Fibroblast of peridontal ligament (primary cell): ENCODE measurements at regions not wholly inside any gene's neighbourhood (a gene's known extent, or its start where the extent isn't known, plus 50 kb on each side); places are given as distances from the start of the nearest gene placed in this dataset.
A peak's percentile ranks its signal among the peaks of the same experiment; 100 is the strongest.

Source experiments
- DNase-seq: peaks from one replicate; pipeline ENCODE4 v3.0.0-alpha.2; 2010; ENCODE audit errors: extremely low read depth

DNA sequence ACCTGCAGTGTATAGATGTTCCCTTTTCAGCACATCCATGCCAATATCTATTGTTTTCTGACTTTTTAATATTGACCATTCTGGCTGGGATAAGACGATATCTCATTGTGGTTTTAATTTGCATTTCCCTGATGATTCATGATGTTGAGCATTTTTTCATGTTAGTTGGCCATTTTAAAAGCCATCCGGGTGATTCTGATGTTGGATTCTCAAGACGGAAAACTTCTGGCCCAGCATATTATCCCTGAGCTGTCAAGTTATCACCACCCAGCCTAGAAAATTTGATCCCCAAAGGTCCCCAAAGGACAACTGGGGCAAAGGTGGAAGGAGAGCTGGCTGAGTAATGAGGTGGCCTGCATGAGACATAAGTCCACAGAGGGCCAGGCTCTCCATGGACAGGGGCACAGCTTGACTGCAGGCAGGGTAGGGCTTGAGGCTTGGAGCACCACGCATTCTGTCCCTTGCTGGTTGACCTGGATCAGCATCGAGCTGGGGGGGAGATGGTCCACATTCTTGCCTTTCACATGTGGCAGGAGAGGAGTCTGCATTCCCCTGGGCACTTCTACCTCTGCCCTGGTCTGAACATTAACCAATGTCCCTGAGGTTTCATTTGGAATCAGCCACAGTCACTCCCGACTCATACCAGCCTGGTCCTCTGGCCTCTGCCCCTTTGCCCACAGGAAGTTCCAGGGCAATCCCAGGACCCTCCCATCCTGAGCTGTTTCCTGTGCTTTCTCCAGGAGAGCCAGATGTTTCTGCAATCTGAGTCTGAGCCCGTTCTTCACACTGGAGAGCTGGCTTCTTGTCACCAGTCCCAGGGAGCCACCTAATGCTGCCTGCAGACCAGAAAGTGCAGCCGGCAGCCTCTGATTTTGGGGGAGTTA, 69.2 kb downstream of the ISG20 start:
- peak; percentile 59 for DNase-seq

DNA sequence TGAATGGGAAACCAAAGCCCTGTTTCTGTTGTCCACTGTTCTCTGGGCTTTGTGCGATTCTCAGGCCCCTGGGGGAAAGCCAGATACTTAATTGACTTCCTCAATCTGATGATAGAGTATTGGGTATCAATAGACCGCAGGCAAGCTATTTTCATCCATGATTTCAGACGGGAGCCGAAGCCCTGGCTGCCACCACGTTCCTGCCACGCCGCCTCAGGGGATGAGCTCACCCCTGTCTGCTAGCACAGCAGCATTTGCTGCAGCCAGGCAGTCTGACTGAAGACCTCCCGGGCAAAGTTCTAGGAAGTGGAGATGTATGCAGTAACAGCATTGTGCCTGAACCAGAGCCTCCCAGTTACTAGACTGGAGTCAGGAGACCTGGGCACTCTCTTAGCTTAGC, 69.8 kb downstream of the ISG20 start:
- peak; percentile 88 for DNase-seq

DNA sequence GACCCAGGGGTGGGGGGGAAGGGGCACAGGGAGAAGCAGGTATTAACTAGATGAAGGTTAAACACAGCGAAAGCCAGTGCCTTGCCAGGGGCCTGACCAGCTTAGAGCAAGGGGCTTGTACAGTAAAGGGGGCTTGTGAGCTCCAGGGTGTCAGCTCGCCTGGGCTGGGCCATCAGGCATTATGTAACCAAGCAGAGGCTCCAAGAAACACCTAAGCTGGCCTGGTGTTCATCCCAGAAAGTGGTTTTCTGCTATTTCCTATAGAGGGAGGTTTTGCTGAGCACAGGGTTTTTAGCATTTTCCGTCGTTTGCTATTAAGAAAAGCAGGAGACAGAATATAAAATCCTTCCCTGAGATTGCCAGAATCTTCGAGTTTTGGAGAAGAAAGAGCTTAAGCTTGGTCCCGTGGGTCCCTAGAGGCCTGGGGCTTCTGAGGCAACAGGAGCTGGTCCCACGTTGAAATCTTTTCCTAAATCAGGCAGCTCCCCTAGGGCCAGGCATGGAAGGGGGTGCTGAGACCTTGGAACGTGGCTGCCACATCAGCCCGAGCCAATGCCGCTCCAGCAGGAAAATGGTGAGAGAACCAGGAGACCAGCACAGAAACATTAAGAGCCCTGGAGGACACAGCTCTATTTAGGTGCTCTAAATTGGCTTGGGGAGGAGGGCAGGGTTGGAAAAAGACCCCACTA, 71.4 kb downstream of the ISG20 start:
- DNase-seq, result no peak

DNA sequence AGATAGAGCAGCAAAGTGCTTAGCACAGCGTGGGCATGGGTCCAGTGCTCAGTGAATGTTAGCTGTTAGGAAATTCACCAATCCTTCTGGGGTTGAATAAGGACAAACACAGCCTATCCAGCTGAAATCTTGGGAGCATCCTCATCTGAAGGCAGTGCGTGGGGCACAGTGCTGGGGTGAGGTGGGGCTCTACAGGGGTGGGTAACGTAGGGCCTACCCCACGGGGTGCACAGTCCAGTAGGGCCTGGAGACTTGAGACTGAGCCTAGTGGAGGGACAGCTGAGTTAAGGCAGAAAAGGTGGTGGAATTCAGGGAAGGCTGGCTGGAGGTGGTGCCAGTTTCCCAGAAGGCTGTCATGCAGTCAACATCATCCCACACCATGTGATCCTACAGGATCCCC, 73.0 kb downstream of the ISG20 start:
- DNase-seq, result peak; percentile 35

DNA sequence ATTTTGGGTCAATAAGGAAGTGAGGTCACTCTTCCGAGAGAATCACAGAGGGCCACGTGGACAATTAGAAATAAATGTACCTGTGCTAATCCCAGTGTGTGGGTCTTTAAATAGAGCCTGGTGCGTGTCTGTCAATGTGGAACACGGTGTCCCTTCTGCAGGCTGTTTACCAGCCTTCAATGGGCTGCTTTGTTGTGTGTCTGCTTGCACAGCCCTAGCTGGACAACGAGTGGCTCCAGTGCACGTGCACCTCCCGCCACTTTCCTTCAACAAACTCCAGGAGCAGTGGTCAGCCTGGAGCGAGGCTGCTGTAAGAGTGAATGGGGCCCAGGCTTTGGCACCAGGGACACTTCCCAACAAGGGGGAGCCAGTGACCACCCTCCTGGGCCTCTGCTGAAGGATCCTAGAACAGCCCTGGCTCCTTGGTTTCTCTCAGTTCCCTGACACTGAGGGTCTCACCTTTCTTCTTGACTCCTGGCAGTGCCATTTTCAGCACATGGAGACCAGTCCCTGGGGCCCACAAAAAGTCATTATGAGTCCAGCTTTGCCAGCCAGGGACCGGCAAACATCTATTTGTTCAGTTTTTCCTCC, 76.1 kb downstream of the ISG20 start:
- no peak for DNase-seq

GRCh38 chr15:88716543-88717381, 77.9 kb downstream of the ISG20 start:
- no peak for DNase-seq

DNA sequence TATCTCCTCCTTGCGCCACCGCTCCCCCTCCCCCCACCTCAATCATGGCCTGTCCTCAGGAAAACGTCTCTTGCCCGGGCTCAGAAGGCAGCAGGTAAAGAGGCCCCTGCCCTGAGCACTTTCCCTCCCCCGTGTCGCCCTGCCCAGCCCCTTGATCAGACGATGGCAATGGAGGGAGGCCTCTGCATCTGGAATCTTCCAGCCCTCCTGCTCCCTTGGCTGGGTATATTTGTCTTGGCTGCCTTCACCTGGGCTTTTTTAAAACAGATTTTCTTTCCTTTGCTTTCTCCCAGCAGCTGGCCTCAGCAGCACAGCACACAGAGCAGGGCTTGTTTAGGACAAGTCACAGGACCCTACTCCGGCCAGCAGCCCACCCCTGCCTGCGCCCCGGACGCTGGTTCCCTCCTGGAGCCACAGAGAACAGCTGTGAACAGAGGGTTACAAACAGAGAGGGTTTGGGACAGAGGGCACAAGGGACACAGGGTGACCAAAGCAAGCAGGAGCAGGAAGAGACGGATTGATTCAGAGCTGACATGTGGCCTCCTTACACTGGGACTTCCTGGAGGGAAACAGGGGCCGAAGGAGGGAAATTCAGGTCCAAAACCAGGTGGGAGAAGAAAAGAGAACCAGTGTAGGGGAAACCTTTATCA, 78.7 kb downstream of the ISG20 start:
- no peak for DNase-seq

GRCh38 chr15:88718731-88719130, 79.9 kb downstream of the ISG20 start:
- no peak for DNase-seq

- no peak for DNase-seq
Measured at GRCh38 chr15:88719654-88720053, 80.8 kb downstream of the ISG20 start.

DNA sequence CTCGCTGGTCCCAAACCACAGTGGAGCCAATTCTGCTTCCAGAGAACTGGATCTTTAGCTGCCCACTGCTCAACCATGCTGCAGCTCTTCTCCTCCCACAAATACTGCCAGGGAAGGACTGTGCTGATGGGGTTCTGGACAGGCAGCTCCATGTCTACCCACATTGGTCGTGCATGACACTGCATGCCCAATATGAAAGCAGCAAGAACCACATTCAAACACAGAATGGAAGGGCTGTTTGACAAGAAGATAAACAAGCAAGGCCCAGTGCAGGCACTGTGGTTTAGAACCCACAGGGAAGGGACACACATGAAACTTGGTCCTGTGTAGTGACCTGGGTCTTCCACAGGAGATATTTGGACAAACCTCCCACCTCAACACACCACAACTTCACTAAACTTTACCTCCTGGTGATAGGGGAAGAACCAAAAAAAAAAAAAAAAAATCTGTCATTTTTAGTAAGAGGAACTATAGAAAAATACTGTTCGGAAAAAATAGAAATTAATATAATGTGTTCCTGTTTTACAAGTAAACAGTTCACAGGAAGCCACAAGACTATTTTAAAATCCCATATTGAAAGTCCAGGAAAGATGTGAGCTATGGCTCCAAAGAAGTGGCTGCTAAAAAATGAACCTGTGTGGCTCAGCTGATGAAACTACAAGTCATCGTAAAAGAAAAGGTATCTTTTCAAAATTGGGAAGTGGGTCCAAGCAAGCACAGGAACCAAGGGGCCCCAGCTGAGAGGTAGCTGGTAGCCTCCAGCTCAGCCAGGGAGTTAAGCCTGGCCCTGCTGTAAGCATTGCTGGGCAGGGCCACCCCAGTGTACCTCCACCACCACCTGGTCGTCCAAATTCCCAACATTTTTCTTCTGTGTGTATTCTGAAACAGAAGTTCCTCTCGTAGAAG, 77.7 kb upstream of the ACAN start:
- no peak for DNase-seq

DNA sequence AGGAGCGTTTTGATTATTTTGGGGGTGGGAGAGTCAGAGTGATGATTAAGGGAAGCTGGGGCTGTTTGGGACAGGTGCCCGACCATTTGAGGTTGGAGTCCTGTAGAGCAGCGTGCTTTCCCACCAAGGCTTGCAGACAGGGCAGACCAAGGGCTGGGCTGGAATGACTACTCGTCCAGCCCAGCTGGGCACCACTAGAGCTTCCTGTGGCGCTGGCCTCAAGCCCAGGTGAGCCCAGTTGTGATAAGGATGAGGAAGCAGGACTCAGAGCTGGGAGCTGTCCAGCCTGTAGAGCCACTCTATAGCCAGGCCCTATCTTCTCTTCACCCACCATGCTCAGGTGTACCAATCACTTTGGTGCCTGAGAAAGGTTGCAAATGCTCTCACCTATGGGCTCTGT, 75.8 kb upstream of the ACAN start:
- no peak for DNase-seq

- no peak for DNase-seq
Measured at GRCh38 chr15:88729581-88729980, 73.7 kb upstream of the ACAN start.

DNA sequence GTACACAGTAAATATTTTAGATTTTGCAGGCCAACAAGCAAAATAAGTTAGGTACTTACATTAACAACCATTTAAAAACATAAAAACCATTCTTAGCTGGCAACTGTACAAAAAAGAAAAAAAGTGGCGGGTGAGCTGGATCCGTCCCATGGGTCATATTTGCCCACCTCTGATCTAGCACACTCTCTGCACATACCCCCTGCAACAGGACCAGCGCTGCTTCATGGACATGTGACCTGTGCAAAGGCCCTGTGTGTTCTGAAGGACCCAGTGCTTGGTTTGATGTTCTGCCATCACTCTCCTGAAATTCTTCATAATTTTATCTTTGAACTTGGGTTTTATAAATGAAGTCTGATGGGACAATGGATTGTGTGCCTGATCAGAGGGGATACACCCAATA, 72.5 kb upstream of the ACAN start:
- no peak for DNase-seq

- no peak for DNase-seq
Measured at GRCh38 chr15:88735212-88735611, 68.0 kb upstream of the ACAN start.

- no peak for DNase-seq
Measured at GRCh38 chr15:88736204-88736603, 67.0 kb upstream of the ACAN start.

DNA sequence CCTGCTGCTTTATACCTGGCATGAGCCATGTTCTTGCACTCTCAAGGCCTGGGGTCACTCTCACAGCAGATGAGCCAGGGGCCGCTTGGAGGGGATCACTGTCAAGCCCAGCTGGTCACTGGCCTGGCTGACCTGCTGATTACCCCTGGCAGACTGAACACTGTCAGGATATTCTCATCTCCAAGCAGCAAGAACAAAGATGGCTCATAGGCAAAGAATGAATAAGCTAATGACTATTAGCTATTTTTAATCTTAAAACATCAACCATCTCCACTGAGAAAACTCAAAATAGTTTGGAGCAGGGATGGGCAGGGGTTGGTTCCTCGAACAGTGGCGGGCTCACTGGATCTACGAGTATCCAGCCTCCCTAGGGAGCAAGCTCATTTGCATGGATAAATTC, 64.4 kb upstream of the ACAN start:
- DNase-seq, result peak; percentile 7

DNA sequence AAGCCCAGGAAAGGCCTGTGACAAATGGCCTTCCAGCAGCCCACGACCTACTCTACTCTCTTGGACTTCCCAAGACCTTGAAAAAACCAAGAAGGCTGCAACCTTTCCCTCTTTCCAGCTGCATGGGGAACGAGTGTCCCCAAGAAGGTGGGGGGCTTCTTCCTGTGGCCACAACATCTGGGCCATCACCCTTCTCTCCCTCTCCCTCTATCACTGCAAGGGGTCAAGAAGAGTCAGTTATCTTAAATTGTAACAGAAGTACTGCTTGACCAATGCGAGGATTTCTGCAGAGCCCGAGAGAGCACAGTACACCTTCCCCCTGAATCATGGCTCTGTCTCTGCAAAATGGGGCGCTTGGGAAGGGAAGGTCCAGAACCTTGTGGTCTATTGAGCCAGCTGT, 63.7 kb upstream of the ACAN start:
- no peak for DNase-seq

DNA sequence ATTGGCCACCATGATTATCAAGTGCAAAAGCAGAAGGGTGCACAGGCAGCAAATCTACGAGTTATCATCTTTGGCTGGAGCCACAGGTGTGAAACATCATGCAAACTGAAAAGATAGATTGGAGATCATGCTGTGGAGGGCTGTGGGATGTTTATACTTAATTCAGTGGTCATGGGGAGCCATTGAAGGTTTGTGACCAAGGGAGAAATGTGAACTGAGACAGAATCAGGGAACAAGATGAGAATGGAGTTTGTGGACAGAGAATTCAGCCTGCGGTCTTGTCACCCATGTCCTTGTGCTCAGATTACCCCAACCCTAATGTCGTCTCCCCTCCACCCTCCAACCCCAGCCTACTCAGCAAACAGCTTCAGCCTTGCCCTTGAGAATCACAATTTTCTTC, 62.9 kb upstream of the ACAN start:
- DNase-seq, result no peak

GRCh38 chr15:88741046-88741445, 62.2 kb upstream of the ACAN start:
- no peak for DNase-seq

DNA sequence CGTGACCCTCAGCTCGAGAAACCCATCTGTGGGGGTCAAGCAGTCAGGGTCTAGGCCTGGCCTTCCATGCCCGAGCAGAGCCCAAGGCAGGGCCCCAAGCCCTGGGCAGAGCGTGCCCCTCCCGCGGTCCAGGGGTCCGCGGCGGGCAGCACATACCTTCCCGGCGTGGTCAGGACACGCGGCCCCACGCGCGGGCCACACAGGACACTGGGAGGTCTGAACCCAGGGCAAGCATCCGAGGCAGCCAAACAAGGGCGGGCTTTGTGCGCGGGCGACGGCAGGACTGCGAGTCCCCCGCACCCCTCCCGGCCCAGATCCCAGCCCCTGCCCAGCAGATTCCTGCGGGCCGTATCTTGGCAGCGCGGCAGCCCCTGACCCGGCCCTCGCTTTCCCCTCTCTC, 61.6 kb upstream of the ACAN start:
- no peak for DNase-seq
